Esophagus muscularis mucosa (tissue), 4 donors: ENCODE measurements at regions not wholly inside any gene's neighbourhood (a gene's known extent, or its start where the extent isn't known, plus 50 kb on each side); places are given as distances from the start of the nearest gene placed in this dataset.

Source experiments
- DNase-seq: peaks from one replicate; pipeline ENCODE4 v3.0.0-alpha.2; 2017; ENCODE audit errors: extremely low spot score
- H3K27ac ChIP-seq, 4 donors: fragments of 200-600 bp; sonication (generic); replicated peaks in 1 of 4; 1 replicate in 3 of 4; 2 replicates in 1 of 4; pipeline ENCODE4 v1.5.1; 2016 to 2019; ENCODE audit warnings: mild to moderate bottlenecking in 1 of 4
- H3K27me3 ChIP-seq, 4 donors: fragments of 200-600 bp; sonication (generic); one replicate each; pipeline versions ENCODE4 v1.5.1 to v1.6.0; 2016 to 2019
- H3K36me3 ChIP-seq, 4 donors: fragments of 200-600 bp; sonication (generic); one replicate each; pipeline ENCODE4 v1.5.1; 2016 to 2019
- H3K4me1 ChIP-seq, 4 donors: fragments of 200-600 bp; sonication (generic); one replicate each; pipeline ENCODE4 v1.5.1; 2016 to 2019
- H3K4me3 ChIP-seq, 4 donors: fragments of 200-600 bp; sonication (generic); 1 replicate in 2 of 4; 2 replicates in 2 of 4; pipeline ENCODE4 v1.5.1; 2016 to 2019; ENCODE audit warnings: mild to moderate bottlenecking in 4 of 4, moderate library complexity in 1 of 4
- H3K9me3 ChIP-seq, 4 donors: fragments of 200-600 bp; sonication (generic); 1 replicate in 3 of 4; 2 replicates in 1 of 4; pipeline ENCODE4 v1.5.1; 2016 to 2019
- EP300 ChIP-seq: sonication (generic); formaldehyde crosslinking; IDR thresholded peaks from one replicate; pipeline ENCODE4 v1.6.1; 2017; ENCODE audit warnings: antibody characterized with exemption
- POLR2A ChIP-seq: fragments of 450-650 bp; IDR thresholded peaks from one replicate; pipeline ENCODE4 v1.6.1; 2017; ENCODE audit warnings: antibody characterized with exemption, moderate library complexity, mild to moderate bottlenecking, low read depth
- POLR2AphosphoS5 ChIP-seq, 2 donors: sonication (generic); formaldehyde crosslinking; IDR thresholded peaks; one replicate each; pipeline ENCODE4 v1.6.1; 2017; ENCODE audit warnings: antibody characterized with exemption in 2 of 2
- WGBS: methylation state at CpG from one replicate; pipeline ENCODE4 v1.1.5; 2018; 5-methylcytosine and 5-hydroxymethylcytosine counted together
- intact Hi-C: fragments of 100-400 bp; cut with DNase I; formaldehyde crosslinking; loops from one replicate; pipeline ENCODE4 v1.15.1; 2023
- TF ChIP-seq, protein P1 (sequence below), 3 experiments: fragments of 200-600 bp in 2 of 3; fragments of 450-650 bp in 1 of 3; sonication (generic) in 2 of 3; IDR thresholded peaks; one replicate each; pipeline ENCODE4 v1.5.1; 2017 to 2019; ENCODE audit warnings: antibody characterized with exemption in 3 of 3, mild to moderate bottlenecking in 2 of 3, moderate library complexity in 1 of 3

DNA sequence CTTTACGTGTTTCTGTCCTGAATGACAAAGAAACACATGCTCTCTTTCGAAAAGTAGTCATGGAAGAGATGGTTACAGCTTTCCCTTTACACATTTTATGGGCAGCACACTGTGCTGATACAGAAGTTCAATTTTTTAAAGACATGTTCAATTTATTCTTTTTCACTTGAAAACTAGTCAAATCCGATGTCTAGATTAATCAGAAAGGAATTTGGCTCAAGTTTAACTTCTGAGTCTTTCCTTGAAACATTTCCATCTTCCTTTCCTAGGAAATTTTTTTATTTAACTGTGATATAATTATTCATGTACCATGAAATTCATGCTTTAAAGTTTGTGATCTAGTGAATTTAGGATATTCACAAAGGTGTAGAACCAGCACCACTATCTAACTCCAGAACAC, 360.1 kb downstream of the TNS3 start:
- WGBS: 79% methylated on average over 3 of the region's 3 CpGs
- no peaks in the 10 kb centered on the region for H3K36me3 ChIP-seq
- intact Hi-C loops: no loop called here
- no peak for DNase-seq
- H3K4me1 ChIP-seq: no peaks in the 10 kb centered on the region
- TF ChIP-seq, protein P1, sequence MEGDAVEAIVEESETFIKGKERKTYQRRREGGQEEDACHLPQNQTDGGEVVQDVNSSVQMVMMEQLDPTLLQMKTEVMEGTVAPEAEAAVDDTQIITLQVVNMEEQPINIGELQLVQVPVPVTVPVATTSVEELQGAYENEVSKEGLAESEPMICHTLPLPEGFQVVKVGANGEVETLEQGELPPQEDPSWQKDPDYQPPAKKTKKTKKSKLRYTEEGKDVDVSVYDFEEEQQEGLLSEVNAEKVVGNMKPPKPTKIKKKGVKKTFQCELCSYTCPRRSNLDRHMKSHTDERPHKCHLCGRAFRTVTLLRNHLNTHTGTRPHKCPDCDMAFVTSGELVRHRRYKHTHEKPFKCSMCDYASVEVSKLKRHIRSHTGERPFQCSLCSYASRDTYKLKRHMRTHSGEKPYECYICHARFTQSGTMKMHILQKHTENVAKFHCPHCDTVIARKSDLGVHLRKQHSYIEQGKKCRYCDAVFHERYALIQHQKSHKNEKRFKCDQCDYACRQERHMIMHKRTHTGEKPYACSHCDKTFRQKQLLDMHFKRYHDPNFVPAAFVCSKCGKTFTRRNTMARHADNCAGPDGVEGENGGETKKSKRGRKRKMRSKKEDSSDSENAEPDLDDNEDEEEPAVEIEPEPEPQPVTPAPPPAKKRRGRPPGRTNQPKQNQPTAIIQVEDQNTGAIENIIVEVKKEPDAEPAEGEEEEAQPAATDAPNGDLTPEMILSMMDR (IDR thresholded peaks at IDR 0.05): no peak
- TF ChIP-seq POLR2A (no peak), POLR2AphosphoS5 (IDR thresholded peaks at IDR 0.05) (no peak), EP300 (no peak)
- no peaks in the 10 kb centered on the region for H3K27me3 ChIP-seq
- no peak overlapping the region for H3K27ac ChIP-seq
- no peak overlapping the region for H3K4me3 ChIP-seq
- no peaks in the 10 kb centered on the region for H3K9me3 ChIP-seq

DNA sequence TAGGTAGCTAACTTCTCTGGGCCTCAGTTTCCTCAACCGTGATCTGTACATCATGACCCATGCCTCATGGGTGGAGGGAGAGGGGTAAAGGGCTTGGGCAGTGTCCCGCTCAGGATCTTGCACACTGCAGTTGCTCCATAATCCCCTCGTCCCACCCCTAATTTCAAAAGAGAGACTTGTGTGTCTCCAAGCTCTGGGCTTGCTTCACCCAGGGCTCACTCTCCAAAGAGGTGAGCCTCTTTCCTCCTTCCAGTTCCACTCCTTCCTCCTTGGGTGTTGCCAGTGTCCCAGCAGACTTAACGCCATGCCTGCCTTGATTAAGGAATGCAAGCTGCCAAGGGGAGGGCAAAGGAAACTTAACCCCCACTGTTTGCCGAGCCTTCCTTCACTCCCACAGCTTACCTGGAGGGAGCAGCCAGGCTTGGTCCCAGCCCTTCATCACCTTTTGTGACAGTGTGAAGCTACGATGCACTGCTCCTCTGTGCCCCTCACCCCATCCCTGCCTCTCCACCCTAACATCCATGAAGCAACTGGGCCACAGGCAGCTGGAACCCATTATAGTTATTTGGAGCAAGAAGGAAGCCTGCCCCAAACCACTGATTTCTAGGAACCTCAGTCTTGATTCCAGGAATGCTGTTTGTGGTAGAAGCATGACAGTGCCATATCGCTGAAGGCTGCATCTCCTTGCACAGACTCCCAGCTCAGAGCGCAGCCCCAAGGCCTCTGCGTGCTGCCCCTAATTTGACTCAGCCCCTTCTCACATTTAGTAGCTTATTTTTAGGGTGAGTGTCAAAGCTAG, 363.3 kb downstream of the TNS3 start:
- WGBS: 85% methylated on average over 8 of the region's 9 CpGs
- DNase-seq: peak; percentile 84
- TF ChIP-seq EP300 (no peak), POLR2AphosphoS5 (IDR thresholded peaks at IDR 0.05) (no peak), POLR2A (no peak)
- TF ChIP-seq, protein P1 (IDR thresholded peaks at IDR 0.05): no peak
- Histone ChIP-seq H3K4me1 (peaks cover 9 to 20% (median 18%) of the 10 kb centered on the region in 4 donors), H3K27me3 (no peaks in the 10 kb centered on the region), H3K9me3 (no peaks in the 10 kb centered on the region), H3K27ac (no peak overlapping the region), H3K4me3 (no peak overlapping the region), H3K36me3 (no peaks in the 10 kb centered on the region)
- intact Hi-C loops: no loop called here

DNA sequence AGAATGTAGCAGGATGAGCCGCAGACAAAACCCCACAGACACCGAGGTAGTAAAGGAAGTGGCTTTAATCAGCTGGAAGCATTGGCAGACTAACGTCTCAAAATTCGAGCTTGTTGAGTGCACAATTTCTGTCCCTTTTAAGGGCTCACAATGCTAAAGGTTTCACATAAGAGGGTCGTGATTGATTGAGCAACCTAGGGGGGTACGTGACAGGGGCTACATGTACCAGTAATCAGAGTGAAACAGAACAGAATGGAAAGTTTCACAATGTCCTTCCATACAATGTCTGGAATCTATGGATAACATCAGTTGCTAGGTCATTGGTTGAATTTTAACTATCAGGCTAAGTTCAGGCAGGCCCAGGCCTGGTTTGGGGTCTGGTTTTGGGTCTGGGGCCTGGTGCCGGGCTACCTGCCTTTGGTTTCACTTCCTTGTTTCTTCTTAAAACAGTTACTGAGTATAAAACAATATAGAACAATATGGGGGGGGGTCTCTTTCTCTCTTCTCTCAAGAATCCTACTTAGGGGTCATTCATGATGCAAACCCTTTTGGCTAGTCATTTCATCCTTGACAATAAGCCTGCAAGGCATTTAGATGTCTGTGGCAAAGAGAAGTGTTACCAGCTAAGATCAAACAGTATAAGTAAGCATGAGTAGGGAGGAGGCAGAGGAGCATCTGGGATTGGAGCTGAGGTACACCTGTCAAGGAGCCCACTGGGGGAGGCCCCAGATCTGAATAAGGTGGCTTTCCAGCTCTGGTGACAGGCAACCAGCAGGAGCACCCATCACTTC, 364.1 kb downstream of the TNS3 start:
- intact Hi-C loops: no loop called here
- Histone ChIP-seq H3K27me3 (no peaks in the 10 kb centered on the region), H3K4me1 (peaks cover 9 to 23% (median 18%) of the 10 kb centered on the region in 4 donors), H3K36me3 (no peaks in the 10 kb centered on the region), H3K27ac (no peak overlapping the region), H3K4me3 (no peak overlapping the region), H3K9me3 (no peaks in the 10 kb centered on the region)
- WGBS: 86% methylated on average over 7 of the region's 7 CpGs
- peak; percentile 7 for DNase-seq
- TF ChIP-seq, protein P1 (IDR thresholded peaks at IDR 0.05): no peak
- no peak for TF ChIP-seq POLR2A
- TF ChIP-seq POLR2AphosphoS5 (IDR thresholded peaks at IDR 0.05): no peak
- TF ChIP-seq EP300: no peak

DNA sequence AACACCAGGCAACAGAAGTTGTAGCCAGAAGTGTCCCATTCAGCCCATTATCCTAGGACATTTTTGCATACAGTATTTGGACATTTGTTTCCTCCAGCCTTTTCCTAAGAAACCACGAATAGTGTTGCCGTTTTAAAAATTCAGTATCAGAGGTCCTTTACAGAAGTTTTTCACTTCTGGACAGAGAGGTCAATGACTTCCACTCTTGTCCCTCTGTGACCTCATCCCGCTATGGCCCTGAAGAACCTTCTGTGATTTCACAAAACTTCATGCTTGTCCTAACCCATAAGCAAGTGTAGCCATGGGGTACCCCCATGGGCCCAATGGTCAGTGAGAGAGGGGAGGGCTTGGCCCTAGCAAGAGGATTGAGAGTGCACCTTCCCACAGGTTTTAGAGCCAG, 364.8 kb downstream of the TNS3 start:
- Histone ChIP-seq H3K27me3 (no peaks in the 10 kb centered on the region), H3K36me3 (no peaks in the 10 kb centered on the region), H3K27ac (no peak overlapping the region), H3K4me3 (no peak overlapping the region), H3K4me1 (peaks cover 9 to 30% (median 24%) of the 10 kb centered on the region in 4 donors), H3K9me3 (no peaks in the 10 kb centered on the region)
- no peak for TF ChIP-seq POLR2A
- TF ChIP-seq, protein P1 (IDR thresholded peaks at IDR 0.05): no peak
- no peak for TF ChIP-seq EP300
- TF ChIP-seq POLR2AphosphoS5 (IDR thresholded peaks at IDR 0.05): no peak
- peak; percentile 62 for DNase-seq
- 97% methylated on average over 3 of the region's 3 CpGs for WGBS
- intact Hi-C loops: no loop called here
